Sigmoid colon (tissue), 4 donors: ENCODE measurements at regions not wholly inside any gene's neighbourhood (a gene's known extent, or its start where the extent isn't known, plus 50 kb on each side); places are given as distances from the start of the nearest gene placed in this dataset.

Experiments used
- CTCF ChIP-seq, 4 experiments: fragments of 450-650 bp in 3 of 4; fragments of 200-600 bp in 1 of 4; IDR thresholded peaks; one replicate each; pipeline ENCODE4 v1.5.1; 2016 to 2019; ENCODE audit warnings: antibody characterized with exemption in 4 of 4, mild to moderate bottlenecking in 3 of 4, moderate library complexity in 2 of 4
- EP300 ChIP-seq, 4 donors: sonication (generic); formaldehyde crosslinking; IDR thresholded peaks; one replicate each; pipeline ENCODE4 v1.6.1; 2017; ENCODE audit warnings: antibody characterized with exemption in 4 of 4
- POLR2A ChIP-seq, 2 donors: fragments of 450-650 bp; IDR thresholded peaks; one replicate each; pipeline ENCODE4 v1.6.1; 2016; ENCODE audit warnings: antibody characterized with exemption in 2 of 2, mild to moderate bottlenecking in 2 of 2, moderate library complexity in 2 of 2
- POLR2AphosphoS5 ChIP-seq, 4 donors: sonication (generic); formaldehyde crosslinking; IDR thresholded peaks; one replicate each; pipeline ENCODE4 v1.6.1; 2017; ENCODE audit warnings: antibody characterized with exemption in 4 of 4

GRCh38 chr6:139528471-139528870, 154.0 kb upstream of the CITED2 start:
- TF ChIP-seq POLR2AphosphoS5 (IDR thresholded peaks at IDR 0.05) = no peak
- TF ChIP-seq EP300 (IDR thresholded peaks at IDR 0.05) = no peak
- no peak for TF ChIP-seq CTCF (IDR thresholded peaks at IDR 0.05)
- TF ChIP-seq POLR2A (IDR thresholded peaks at IDR 0.05) = no peak
